AG09319 (cell line): ENCODE measurements at regions not wholly inside any gene's neighbourhood (a gene's known extent, or its start where the extent isn't known, plus 50 kb on each side); places are given as distances from the start of the nearest gene placed in this dataset.

Experiments
- DNase-seq: peaks from one replicate; pipeline ENCODE4 v3.0.0-alpha.2; 2010; ENCODE audit warnings: low read depth; ENCODE audit errors: extremely low read depth
- CTCF ChIP-seq: IDR thresholded peaks from 2 replicates; pipeline ENCODE4 v1.5.1; 2011; ENCODE audit warnings: low read depth, mild to moderate bottlenecking, inconsistent platforms, low read length, moderate library complexity

DNA sequence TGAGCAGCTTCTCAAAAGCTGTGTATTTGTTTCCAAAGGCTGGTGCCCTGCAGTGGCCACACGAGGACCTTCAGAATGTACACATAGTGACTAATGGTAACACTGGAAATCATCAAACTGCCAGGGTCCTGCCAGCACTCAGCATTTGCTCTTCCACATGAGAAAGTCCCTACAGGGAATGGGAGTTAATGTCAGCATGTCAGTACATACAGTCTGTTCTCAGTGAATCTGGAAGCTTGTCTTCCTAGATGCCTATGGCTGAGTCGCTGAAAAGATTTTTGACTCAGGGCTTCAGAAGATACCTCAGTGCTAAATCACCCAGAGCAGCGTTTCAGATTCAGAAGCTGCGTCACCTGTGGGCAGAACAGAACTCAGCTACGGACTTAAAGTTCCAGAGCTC lies 108.2 kb downstream of the CDC7 start:
- peak; percentile 19 for DNase-seq
- TF ChIP-seq CTCF: no peak

GRCh38 chr1:91609551-91609950 lies 108.9 kb downstream of the CDC7 start:
- TF ChIP-seq CTCF: no peak
- peak; percentile 22 for DNase-seq

DNA sequence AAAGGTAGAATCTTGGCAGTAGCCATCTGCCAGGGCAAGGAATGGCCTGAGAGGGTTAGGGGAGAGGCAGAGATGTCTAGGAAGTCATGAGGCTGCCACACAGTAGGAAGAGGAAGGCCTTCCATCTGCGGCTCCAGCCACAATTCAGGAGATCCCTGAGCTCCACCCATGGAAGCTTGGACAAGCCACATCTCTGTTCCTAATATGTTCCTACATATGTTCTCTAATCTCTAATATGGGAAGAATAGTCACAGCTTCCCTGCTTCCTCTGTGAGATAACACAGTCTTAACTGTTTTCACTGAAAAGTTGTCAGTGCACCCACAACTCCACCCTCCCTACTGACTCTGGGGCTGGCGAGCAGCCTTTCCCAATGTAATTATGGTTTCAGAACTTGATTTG lies 109.5 kb downstream of the CDC7 start:
- DNase-seq: no peak

GRCh38 chr1:91610789-91611188 lies 110.1 kb downstream of the CDC7 start:
- DNase-seq: no peak
- TF ChIP-seq CTCF: no peak

More for the DNA sequence above, 109.5 kb downstream of the CDC7 start:
- TF ChIP-seq CTCF: no peak

- TF ChIP-seq CTCF: no peak
- DNase-seq: no peak
Observed at GRCh38 chr1:91611483-91611917, 110.8 kb downstream of the CDC7 start.

DNA sequence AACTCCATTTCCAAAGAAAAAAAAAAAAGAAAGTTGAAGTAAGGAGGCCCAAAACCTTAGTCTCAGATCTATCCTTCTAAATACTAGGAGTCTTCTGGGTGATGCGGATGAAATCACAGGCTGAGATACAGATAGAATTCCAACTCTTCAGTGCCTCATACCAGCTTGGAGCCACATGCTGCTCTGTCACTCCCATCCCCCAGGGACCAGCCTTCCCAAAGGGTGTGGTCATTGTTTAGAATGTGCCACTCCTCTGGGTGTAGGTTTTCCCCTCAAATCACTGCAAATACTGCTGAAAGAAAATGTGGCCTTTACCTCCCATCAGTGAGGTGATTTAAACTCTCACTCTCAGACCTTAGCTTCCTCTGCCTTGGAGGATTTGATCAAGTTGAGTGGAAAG lies 112.9 kb downstream of the CDC7 start:
- no peak for DNase-seq
- TF ChIP-seq CTCF: no peak

DNA sequence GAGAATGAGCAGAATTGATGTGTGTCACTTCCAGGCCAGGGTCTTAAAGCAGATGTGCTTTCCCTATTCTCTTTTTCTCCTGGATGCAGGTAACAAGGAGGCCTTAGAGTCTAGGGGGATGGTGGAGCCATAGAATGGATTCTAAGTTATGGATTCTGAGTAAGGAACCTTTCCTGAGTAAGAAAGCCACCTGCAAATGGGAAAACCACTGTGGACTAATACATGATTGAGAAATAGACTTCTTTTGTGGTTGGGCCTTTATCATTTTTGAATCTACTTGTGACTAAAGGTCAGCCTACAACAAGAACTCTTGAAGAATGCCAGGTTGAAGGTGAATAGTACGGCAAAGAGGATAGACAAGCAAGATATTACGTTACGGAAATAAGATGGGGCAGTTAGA lies 116.1 kb downstream of the CDC7 start:
- no peak for TF ChIP-seq CTCF
- DNase-seq: no peak
